ENCODE measurements at regions not wholly inside any gene's neighbourhood (a gene's known extent, or its start where the extent isn't known, plus 50 kb on each side); places are given as distances from the start of the nearest gene placed in this dataset.

GRCh38 chr1:96400089-96400488 lies 321.5 kb upstream of the PTBP2 start:
- TF ChIP-seq CTCF (IDR thresholded peaks at IDR 0.05; ENCODE audit: low read depth, low read length) (no peak), EZH2phosphoT487 (IDR thresholded peaks at IDR 0.05; ENCODE audit: low read depth) (no peak)
